Keratinocyte (primary cell): ENCODE measurements at regions not wholly inside any gene's neighbourhood (a gene's known extent, or its start where the extent isn't known, plus 50 kb on each side); places are given as distances from the start of the nearest gene placed in this dataset.

Experiments used
- DNase-seq: peaks from one replicate; pipeline ENCODE4 v3.0.0-alpha.2; 2011; ENCODE audit warnings: low read depth, missing footprints, low spot score
- FAIRE-seq: peaks from 2 replicates; lab custom pipeline; 2011; peaks lifted over from hg19 to GRCh38; lab: Jason Lieb, UNC
- H2AFZ ChIP-seq: 2 replicates; pipeline ENCODE4 v1.6.0; 2012; ENCODE audit warnings: low read length, control low read depth, inconsistent platforms; ENCODE audit not compliant: control insufficient read depth
- H3K27ac ChIP-seq: 2 replicates; pipeline ENCODE4 v1.5.1; 2011; ENCODE audit warnings: low read length; ENCODE audit not compliant: control insufficient read depth, insufficient read depth
- H3K27me3 ChIP-seq: 3 replicates; pipeline ENCODE4 v1.6.0; 2011; ENCODE audit warnings: low read length; ENCODE audit not compliant: control insufficient read depth, insufficient read depth; ENCODE audit errors: extremely low read depth
- H3K36me3 ChIP-seq, 2 experiments: 2 replicates in 1 of 2; 3 replicates in 1 of 2; pipeline ENCODE4 v1.5.1; 2011; ENCODE audit warnings: low read length in 2 of 2, mild to moderate bottlenecking in 1 of 2; ENCODE audit not compliant: control insufficient read depth in 2 of 2, insufficient read depth in 2 of 2; ENCODE audit errors: extremely low read depth in 1 of 2
- H3K4me1 ChIP-seq: 3 replicates; pipeline ENCODE4 v1.5.1; 2011; ENCODE audit warnings: low read length; ENCODE audit not compliant: control insufficient read depth, insufficient read depth; ENCODE audit errors: extremely low read depth
- H3K4me2 ChIP-seq: 3 replicates; pipeline ENCODE4 v1.6.0; 2011; ENCODE audit warnings: low read depth, low read length; ENCODE audit not compliant: control insufficient read depth, insufficient read depth; ENCODE audit errors: extremely low read depth
- H3K4me3 ChIP-seq, 3 experiments: fragments of 200-600 bp in 1 of 3; sonication (generic) in 1 of 3; 2 replicates in 2 of 3; 3 replicates in 1 of 3; pipeline ENCODE4 v1.5.1; 2011 to 2016; ENCODE audit warnings: low read length in 3 of 3, mild to moderate bottlenecking in 3 of 3, control low read depth in 2 of 3, inconsistent platforms in 1 of 3, low read depth in 1 of 3, mixed read lengths in 1 of 3, mixed run types in 1 of 3, moderate library complexity in 1 of 3; ENCODE audit not compliant: control insufficient read depth in 2 of 3, insufficient read depth in 2 of 3; ENCODE audit errors: extremely low read depth in 1 of 3
- H3K79me2 ChIP-seq: 2 replicates; pipeline ENCODE4 v1.6.0; 2012; ENCODE audit warnings: low read length; ENCODE audit not compliant: control insufficient read depth, insufficient read depth
- H3K9ac ChIP-seq: 3 replicates; pipeline ENCODE4 v1.6.0; 2011; ENCODE audit warnings: low read length; ENCODE audit not compliant: control insufficient read depth, insufficient read depth; ENCODE audit errors: extremely low read depth
- H3K9me1 ChIP-seq: 3 replicates; pipeline ENCODE4 v1.6.0; 2011; ENCODE audit warnings: low read length; ENCODE audit not compliant: control insufficient read depth, insufficient read depth; ENCODE audit errors: extremely low read depth
- H3K9me3 ChIP-seq: 2 replicates; pipeline ENCODE4 v1.5.1; 2012; ENCODE audit warnings: low read depth, low read length; ENCODE audit not compliant: control insufficient read depth
- H4K20me1 ChIP-seq: 3 replicates; pipeline ENCODE4 v1.6.0; 2011; ENCODE audit warnings: low read length; ENCODE audit not compliant: control insufficient read depth, insufficient read depth; ENCODE audit errors: extremely low read depth
- CTCF ChIP-seq, 3 experiments: IDR thresholded peaks in 1 of 3; conservative IDR thresholded peaks in 1 of 3; optimal IDR thresholded peaks in 1 of 3; 2 replicates in 2 of 3; 3 replicates in 1 of 3; pipeline versions ENCODE3 to v1.5.1; 2011; ENCODE audit warnings: low read length in 3 of 3, mild to moderate bottlenecking in 3 of 3, moderate library complexity in 2 of 3, control low read depth in 1 of 3, inconsistent platforms in 1 of 3; ENCODE audit not compliant: insufficient read depth in 2 of 3; ENCODE audit errors: extremely low read depth in 1 of 3
- EZH2 ChIP-seq: IDR thresholded peaks from one replicate; pipeline ENCODE4 v1.6.1; 2012; ENCODE audit warnings: inconsistent platforms, mild to moderate bottlenecking, low read length, moderate library complexity
- dilution Hi-C: fragments of 300-500 bp; cut with MboI; formaldehyde crosslinking; loops from one replicate; pipeline ENCODE4 v1.7.0; 2020; ENCODE audit warnings: low sequenced_read_pairs; ENCODE audit not compliant: extremely low pct_ligation_motif_present

DNA sequence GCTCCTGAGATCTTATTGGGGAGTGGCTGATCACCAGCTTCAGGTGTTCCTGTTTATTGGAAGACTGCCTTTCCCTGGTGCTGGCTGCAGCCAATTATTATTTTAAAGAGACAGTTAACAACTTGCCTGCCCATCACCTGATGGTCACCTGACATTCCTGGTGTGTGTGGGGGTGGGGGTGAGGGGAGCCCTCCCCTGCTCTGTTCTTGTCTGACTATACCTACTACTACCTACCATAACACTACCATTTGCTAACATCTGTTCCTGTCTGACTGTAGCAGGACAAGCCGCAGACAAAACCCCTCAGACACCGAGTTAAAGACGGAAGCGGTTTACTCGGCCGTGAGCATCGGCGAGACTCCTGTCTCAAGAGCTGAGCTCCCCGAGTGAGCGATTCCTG is 54.9 kb upstream of the NBPF3 start:
- H3K27ac ChIP-seq = no peak overlapping the region
- no peak overlapping the region for H3K4me3 ChIP-seq
- no peaks in the 10 kb centered on the region for H3K79me2 ChIP-seq
- no peaks in the 10 kb centered on the region for H3K27me3 ChIP-seq
- H3K4me2 ChIP-seq = peak overlapping the region; percentile 3
- no peak overlapping the region for H3K9ac ChIP-seq
- H3K36me3 ChIP-seq = no peaks in the 10 kb centered on the region
- dilution Hi-C loops = no loop called here
- H3K9me3 ChIP-seq = peaks cover 1% of the 10 kb centered on the region
- no peaks in the 10 kb centered on the region for H4K20me1 ChIP-seq
- H3K4me1 ChIP-seq = no peaks in the 10 kb centered on the region
- no peak for TF ChIP-seq EZH2
- TF ChIP-seq CTCF (optimal IDR thresholded peaks at IDR 0.05 in 1 of 3, IDR thresholded peaks at IDR 0.05 in 1 of 3, conservative IDR thresholded peaks at IDR 0.05 in 1 of 3; ENCODE audit: extremely low read depth in 1 of 3, insufficient read depth in 2 of 3, low read length in 3 of 3) = no peak
- peak overlapping the region; percentile 54 for H2AFZ ChIP-seq
- DNase-seq (no peak), FAIRE-seq (no peak)
- H3K9me1 ChIP-seq = no peaks in the 10 kb centered on the region

- H3K9ac ChIP-seq = no peak overlapping the region
- peak overlapping the region; percentile 3 for H3K4me2 ChIP-seq
- no peaks in the 10 kb centered on the region for H3K36me3 ChIP-seq
- H3K9me1 ChIP-seq = no peaks in the 10 kb centered on the region
- no peaks in the 10 kb centered on the region for H3K27me3 ChIP-seq
- peaks cover 1% of the 10 kb centered on the region for H3K9me3 ChIP-seq
- peak; percentile 81 for FAIRE-seq
- TF ChIP-seq EZH2 = no peak
- no peak for TF ChIP-seq CTCF (optimal IDR thresholded peaks at IDR 0.05 in 1 of 3, IDR thresholded peaks at IDR 0.05 in 1 of 3, conservative IDR thresholded peaks at IDR 0.05 in 1 of 3; ENCODE audit: extremely low read depth in 1 of 3, insufficient read depth in 2 of 3, low read length in 3 of 3)
- H2AFZ ChIP-seq = peak overlapping the region; percentile 54
- DNase-seq = no peak
- H4K20me1 ChIP-seq = no peaks in the 10 kb centered on the region
- dilution Hi-C loops = no loop called here
- H3K27ac ChIP-seq = no peak overlapping the region
- no peaks in the 10 kb centered on the region for H3K79me2 ChIP-seq
- no peak overlapping the region for H3K4me3 ChIP-seq
- no peaks in the 10 kb centered on the region for H3K4me1 ChIP-seq
These were observed 55.3 kb upstream of the NBPF3 start for GRCh38 chr1:21384620-21385019.
